ENCODE measurements at regions not wholly inside any gene's neighbourhood (a gene's known extent, or its start where the extent isn't known, plus 50 kb on each side); places are given as distances from the start of the nearest gene placed in this dataset.

GRCh38 chr2:220001751-220002150, 374.3 kb downstream of the SLC4A3 start:
- DNase-seq = no peak

- no peak for DNase-seq
Observed at GRCh38 chr2:220002251-220002650, 374.8 kb downstream of the SLC4A3 start.

GRCh38 chr2:220002699-220003098, 375.3 kb downstream of the SLC4A3 start:
- no peak for DNase-seq

- no peak for DNase-seq
Observed at GRCh38 chr2:220005362-220005761, 377.9 kb downstream of the SLC4A3 start.

GRCh38 chr2:220006152-220006621, 378.8 kb downstream of the SLC4A3 start:
- DNase-seq = no peak

GRCh38 chr2:220011859-220012258, 384.4 kb downstream of the SLC4A3 start:
- DNase-seq = no peak

GRCh38 chr2:220014961-220015360, 387.5 kb downstream of the SLC4A3 start:
- no peak for DNase-seq

- no peak for DNase-seq
Observed at GRCh38 chr2:220015576-220015975, 388.1 kb downstream of the SLC4A3 start.

- no peak for DNase-seq
Observed at GRCh38 chr2:220025207-220025606, 397.8 kb downstream of the SLC4A3 start.

- no peak for DNase-seq
Observed at GRCh38 chr2:220029013-220029412, 401.6 kb downstream of the SLC4A3 start.

GRCh38 chr2:220033546-220033945, 406.1 kb downstream of the SLC4A3 start:
- no peak for DNase-seq

- DNase-seq = no peak
Observed at GRCh38 chr2:220034426-220035130, 407.1 kb downstream of the SLC4A3 start.

GRCh38 chr2:220036431-220036830, 409.0 kb downstream of the SLC4A3 start:
- DNase-seq = no peak

- DNase-seq = no peak
Observed at GRCh38 chr2:220040346-220040745, 412.9 kb downstream of the SLC4A3 start.

GRCh38 chr2:220041447-220041846, 414.0 kb downstream of the SLC4A3 start:
- no peak for DNase-seq

GRCh38 chr2:220043155-220043989, 415.9 kb downstream of the SLC4A3 start:
- no peak for DNase-seq

GRCh38 chr2:220043990-220044335, 416.5 kb downstream of the SLC4A3 start:
- no peak for DNase-seq

- no peak for DNase-seq
Observed at GRCh38 chr2:220044383-220044782, 417.0 kb downstream of the SLC4A3 start.

- DNase-seq = no peak
Observed at GRCh38 chr2:220046507-220046906, 419.1 kb downstream of the SLC4A3 start.

- DNase-seq = no peak
Observed at GRCh38 chr2:220051716-220052115, 424.3 kb downstream of the SLC4A3 start.

GRCh38 chr2:220053919-220054318, 426.5 kb downstream of the SLC4A3 start:
- DNase-seq = no peak

GRCh38 chr2:220057391-220057790, 430.0 kb downstream of the SLC4A3 start:
- DNase-seq = no peak

- no peak for DNase-seq
Observed at GRCh38 chr2:220057916-220058315, 430.5 kb downstream of the SLC4A3 start.

All from inflammatory macrophage (primary cell).